GM19023 (cell line): ENCODE measurements at regions not wholly inside any gene's neighbourhood (a gene's known extent, or its start where the extent isn't known, plus 50 kb on each side); places are given as distances from the start of the nearest gene placed in this dataset.
"Not testable (repeated sequence)": the region's sequence is repeated elsewhere in the genome, so short reads cannot be mapped to it uniquely, and the experiment has no call there.

Experiments
- ATAC-seq: cut with Tn5 transposase; IDR thresholded peaks from one replicate; pipeline ENCODE4 v1.9.1; 2021; ENCODE audit warnings: mild to moderate bottlenecking, moderate library complexity; ENCODE audit not compliant: unreplicated experiment

DNA sequence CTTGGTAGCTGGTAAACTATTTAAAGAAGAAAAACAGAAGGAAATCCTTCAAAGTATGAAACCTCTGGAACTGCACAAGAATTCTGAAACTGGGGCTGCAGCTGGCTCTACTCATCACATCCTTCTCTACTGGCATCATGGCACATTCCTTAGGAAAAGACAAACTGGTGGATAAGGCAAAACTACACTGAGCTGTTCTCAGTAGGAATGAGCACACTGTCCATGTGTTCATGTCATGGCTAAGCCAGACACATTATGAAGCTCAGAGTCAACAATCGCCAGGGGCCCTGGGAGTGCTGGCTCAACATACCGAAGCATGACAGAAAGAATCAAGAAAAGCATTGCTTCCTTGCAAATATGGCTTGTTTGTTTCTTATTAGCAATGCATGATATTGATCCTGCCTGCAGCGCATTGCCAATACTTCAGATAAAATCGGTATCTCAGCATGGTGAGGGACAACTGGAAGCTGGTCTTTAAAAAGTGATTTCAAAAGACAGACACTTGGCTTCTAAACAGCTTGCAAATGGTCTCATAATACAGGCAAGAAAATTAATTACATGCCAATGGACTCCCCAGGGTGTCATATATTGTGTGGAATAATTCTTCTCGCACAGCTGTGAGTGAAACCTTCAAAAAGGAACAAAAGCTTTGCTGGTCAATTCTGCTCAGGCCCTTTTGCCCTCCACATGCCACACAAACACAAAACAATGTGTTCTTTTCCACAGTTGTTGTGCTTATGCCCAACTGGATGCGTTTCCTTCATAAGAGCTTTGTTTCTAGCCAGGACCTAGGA is 300.2 kb upstream of the VCX start:
- ATAC-seq, result no peak

DNA sequence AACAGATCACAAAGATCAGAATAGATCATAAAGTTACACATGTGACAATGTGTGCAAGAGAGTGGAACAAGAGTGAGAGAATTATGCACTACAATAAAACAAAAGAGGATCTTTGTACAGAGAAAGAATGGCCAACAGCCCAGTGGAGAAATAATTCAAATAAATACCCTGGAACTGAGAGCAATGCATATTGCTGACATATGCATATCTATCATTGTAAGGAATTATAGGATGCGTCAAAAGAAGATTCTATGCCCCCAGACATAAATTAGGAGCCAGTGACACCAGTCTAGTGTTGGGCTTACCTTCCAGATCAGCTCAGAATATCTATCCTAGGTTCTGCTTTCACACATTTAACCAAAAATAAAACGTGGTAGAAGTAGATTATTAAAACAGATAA is 320.1 kb upstream of the VCX start:
- no peak for ATAC-seq

DNA sequence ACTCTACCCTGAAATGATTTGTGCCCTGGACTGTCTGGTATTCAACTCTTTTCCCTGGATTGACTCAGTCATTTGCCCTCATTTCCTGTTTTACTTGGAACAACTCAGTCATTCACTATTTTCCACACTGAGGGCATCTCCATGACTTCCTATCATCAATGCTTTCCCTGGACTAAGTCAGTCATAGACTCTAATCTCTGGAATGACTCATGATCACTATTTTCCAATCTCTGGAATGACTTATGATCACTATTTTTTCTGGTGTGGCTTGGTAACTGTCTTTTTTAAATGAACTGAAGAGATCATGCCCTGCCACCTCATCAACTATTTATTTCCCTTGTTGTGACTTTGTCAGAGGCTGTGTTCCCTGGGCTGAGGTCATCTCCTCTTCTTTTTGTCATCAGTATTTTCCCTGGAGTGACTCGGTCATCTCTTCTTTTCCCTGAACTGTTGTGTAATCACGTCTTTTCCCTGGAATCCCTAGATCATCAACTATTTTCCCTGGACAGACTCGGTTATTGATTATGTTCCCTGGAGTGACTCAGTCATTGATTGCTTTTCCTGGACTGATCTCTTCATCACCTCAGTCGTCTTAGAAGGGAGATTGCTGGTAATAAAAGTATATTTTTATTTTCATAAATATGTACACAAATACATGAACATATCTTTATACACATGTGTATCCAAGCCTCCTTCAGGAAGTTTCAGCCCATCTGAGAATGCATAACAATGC is 327.1 kb upstream of the VCX start:
- no peak for ATAC-seq

DNA sequence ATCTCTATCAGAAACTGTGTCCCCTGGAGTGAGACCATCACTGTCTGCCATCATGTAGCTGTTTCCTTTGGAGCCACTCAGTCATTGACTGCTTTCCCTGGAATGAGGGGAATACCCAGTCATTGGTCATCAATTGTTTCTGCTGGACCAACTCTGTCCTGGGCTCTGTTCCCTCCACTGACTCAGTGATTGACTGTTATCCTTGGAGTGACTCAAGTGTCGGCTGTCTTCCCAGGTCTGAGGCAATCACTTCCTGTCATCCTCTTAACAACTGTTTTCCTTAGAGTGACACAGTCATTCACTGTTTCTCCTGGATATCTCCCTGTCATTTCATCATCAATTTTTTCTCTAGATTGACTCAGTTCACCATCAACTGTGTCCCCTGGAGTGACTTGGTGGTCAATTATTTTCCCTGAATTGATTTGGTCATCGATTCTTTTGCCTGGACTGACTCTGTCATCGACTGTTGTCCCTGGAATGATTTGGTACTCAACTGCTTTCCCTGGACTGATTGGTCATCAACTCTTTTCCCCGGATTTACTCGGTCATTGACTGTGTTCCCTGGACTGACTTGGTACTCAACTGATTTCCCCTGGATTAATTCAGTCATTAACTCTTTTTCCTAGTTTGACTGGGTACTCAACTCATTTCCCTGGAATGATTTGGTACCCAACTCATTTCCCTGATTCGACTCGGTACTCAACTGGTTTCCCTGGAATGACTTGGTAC is 327.9 kb upstream of the VCX start:
- no peak for ATAC-seq

DNA sequence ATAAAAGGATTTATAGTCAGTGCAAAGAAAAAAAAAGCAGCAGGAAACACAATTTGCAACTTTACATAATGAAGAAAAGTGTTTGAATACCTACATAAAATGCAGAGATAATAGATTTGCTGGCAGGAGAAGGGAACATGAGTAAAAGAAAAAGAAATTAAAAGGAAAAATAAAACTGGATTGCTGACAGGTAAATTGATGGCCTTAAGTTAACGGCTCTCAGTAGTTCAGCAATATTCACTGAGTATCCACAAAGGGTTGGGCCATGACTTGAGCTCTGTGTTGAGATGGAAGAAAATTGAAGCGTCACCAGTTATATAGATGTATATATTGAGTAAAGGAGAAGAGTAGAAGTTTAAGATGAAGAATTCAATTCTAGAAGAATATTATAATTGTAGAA is 330.1 kb upstream of the VCX start:
- no peak for ATAC-seq

DNA sequence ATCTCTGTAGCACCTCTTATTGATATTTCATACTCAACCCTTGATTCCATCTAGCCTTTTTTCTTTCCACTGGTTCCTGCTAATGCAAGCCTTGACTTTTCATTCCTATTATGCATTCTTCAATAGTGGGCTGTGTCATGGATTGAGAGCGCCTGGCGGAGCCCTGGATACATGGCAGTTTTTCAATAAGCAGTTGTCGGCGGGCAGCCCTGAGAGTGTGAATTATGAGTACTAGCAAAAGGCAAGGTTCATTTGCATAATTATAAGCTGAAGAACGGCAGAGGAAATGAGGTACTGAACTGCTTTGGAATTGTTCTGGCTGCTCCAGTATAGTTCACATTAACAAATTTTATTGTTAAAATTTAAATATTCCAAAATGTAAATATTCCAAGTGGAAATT is 339.7 kb upstream of the VCX start:
- no peak for ATAC-seq

DNA sequence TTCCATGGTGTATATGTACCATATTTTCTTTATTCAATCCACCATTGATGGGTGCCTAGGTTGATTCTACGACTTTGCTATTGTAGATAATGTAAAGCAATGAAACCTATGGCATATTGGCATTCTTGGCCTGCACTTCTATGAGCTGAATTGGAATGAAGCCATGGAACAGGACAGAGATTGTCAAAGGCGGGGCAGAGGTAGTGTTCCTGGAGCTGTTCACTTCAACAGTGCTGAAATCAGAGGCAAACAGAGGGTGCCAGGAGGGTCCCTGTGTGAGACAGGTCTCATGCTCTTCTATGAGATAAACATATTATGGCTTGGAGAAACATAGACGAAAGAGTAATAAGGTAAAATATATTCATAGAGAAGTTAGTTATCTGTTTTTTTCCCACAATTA is 342.6 kb upstream of the VCX start:
- ATAC-seq, result no peak

DNA sequence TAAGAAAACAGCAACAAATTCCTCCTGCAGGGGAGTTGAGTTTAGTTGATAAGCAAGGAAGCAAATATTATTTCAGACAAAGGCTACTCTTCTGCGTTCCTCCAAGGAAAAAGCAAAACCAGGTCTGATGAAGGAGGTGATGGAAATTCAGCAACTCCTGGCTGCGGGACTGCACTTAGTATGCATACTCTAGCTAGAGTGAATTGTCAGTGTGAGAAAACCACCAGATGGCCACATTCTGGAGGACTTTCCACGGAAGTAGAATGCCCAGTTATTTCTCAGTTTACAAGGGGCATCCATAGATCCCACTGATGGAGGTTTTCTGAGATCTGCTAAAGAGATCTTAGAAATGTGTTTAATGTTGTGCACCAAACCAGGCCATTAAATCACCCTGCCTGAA is 338.6 kb upstream of the PUDP start:
- ATAC-seq, result no peak

DNA sequence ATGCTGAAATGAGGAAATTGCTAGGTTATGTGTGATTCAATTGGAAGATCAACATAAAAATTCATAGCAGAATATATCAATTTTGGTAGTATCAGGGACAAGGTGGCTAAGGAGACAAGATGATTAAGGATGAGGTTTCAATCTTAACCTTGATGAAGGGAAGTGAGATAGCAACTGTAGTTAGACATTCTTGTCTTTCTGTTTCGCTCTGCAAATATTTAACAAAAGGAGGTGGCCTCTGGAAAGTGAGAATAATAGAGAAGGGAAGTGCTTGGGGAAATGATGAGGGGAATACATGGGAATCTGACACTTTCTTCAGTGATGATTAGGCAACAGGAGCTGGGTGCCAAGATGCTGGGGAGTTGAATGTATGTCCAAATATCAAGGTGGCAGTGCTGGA is 337.1 kb upstream of the PUDP start:
- no peak for ATAC-seq

DNA sequence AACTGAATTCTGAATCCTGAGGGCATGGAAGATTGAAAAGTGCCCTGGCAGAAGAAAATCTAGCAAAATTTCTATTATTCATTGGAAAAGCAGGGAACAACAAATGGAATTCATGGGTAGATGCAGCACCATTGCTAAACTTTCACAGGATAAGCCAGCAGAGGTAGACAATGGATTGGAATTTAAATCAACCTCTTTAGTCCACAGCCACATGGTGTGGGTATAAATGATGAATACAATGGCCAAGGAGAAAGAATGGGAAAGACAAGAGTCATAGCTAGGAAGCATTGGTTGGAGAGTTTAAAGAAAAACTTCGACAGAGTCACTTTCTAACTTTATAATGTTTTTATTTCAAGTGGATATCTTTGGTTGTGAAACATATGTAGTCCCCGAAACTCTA is 332.8 kb upstream of the PUDP start:
- ATAC-seq, result no peak

DNA sequence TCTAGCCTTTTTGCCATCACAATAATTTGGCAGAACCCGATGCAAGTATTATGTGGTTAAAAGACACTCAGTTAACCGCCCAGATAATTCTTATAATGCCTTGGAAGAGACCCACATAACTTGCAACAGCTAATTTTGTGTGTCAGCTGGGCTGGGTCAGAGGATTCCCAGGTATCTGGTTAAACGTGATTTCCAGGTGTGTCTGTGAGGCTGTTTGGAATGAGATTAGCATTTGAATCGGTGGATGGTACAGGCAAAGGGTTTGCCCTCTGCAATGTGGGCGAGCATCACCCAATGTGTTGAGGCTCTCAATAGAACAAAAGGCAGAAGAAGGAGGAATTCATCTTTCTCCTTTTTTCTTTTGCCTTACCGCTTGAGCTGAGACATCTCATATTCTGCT is 314.2 kb upstream of the PUDP start:
- ATAC-seq, result no peak

DNA sequence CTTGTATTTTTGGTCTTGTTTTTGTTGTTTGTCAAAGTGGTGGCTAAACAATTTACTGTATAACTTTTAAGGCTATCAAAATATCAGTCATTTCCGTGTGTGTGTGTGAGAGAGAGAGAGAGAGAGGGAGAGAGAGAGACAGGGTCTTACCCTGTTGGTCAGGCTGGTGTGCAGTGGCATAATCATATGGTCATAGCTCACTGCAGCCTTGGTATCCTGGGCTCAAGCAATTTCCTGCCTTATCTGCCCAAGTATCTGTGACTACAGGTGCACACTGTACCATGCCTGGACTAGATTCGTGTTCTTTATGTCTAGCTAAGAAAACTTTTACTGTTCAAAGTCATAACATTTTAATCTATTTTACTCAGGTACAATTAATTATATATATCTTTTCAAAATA is 313.1 kb upstream of the PUDP start:
- not testable (repeated sequence) for ATAC-seq

DNA sequence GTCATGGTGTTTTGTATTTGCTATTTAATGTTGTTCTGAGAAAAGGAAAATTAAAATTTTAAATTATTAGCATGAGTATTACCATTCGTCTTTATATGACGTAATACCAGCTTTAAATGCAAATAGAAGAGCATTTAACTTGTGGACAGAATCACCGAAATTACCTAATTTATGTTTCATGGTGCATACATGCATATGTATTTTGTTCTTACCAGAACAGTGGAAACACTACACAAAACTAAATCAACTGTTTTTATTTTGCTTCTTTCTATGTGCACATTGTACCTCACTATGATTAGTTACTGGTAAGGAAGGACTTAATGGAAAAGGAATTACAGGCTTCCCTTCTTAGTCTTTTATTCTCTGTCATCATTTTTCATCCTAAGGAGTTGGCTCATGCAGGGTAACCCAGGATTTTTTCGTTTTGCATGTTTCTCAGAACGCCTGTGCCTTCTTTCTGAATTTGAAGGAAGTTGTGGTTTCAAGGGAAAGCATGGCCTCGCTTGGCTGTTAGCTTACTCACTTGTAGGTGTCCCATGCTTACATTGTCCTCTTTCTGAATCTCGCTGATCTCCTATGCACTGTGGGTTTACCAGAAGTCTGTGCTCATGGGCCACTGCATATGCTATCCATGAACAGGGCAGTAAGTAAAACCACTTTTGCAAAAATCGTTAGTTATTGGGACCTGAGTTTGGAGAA is 300.0 kb upstream of the PUDP start:
- no peak for ATAC-seq

DNA sequence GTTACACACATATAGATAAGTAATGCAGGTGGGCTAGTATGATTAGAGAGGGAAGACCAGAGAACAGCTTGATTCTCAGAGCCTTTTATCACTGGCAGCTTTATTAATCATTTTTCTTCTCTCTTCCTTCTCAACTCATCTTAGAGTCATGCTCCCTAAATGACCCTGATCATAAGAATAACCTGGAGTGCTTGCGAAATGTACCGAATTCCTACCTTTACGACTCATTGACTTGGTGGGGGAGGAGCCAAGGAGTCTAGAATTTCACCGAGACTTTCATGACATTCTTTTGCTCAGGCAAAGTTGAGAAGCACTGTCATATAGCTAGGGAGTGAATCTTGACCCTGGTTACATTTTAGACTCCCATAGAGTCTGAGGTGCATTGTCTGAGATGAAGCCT is 298.9 kb upstream of the PUDP start:
- no peak for ATAC-seq

DNA sequence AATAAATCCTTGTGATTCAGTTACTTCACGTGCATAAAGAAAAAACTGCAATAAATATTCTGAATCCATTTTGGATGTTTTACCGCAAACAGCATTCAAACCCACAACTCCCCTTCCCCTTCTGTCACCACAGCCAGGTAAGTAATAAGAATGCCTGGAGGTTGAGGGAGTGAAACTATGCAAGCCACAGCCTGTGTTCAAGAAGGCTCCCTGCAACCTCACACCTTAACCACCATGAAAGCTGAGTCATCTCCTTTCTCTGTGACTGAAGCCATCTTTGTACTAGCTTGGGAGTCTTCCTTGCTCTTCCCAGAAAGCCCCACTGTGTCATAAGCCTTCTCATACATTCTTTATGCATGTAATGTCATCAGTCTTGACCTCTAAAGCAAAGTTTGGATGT is 297.0 kb upstream of the PUDP start:
- ATAC-seq, result peak; percentile 88

DNA sequence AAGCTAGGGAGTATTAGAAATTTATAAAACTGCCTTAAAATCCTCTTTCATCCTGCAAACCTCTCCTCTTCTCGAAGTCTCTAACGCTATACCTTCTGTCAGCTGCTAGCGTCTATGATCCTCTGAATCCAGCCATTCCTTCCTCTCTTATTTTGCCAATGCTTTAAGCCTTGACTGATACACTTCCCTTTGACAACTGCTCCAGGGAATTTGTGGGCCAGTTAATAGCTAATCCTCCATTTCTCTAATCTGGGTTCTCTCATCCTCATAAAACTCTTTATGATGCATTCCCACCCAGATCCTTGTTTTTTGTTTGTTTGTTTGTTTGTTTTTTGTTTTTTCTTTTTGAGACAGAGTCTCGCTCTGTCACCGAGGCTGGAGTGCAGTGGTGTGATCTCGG is 293.6 kb upstream of the PUDP start:
- no peak for ATAC-seq

DNA sequence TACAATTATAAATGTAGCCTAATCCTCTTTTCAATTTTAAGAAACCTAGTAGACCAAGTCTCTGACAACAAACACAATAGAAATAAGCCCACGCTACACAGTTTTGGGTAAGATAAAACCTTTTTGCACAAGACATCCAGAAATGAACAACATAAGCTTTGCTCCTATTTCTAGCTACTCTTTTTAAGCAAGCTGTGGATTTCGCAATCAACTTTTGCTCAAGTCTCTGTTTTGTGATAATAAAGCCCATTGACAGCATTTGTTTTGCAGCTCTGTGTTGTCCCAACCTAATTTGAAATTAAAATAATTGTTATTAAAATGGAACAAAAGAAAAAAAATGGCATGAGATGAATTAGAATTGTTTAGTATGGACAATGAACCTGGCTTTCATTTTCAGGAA is 287.9 kb upstream of the PUDP start:
- ATAC-seq, result no peak

DNA sequence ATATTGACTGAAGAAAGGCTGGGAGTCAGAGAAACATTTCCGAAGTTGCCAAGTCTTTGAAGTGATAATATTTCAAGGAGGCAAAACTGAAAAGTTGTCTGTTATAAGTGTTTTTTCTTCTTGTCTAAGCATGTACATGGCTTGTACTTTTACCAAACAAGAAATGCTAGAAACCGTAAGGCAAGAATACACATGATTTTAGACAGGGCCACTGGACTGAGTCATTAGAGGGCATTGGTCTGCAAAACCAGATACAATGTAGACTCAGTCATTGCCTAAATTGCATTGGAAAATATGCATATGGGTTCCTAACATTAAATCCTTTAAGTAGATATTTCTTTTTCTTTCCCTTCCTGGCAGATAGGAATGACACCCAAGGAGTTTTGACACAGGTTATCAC is 284.9 kb upstream of the PUDP start:
- ATAC-seq, result no peak

DNA sequence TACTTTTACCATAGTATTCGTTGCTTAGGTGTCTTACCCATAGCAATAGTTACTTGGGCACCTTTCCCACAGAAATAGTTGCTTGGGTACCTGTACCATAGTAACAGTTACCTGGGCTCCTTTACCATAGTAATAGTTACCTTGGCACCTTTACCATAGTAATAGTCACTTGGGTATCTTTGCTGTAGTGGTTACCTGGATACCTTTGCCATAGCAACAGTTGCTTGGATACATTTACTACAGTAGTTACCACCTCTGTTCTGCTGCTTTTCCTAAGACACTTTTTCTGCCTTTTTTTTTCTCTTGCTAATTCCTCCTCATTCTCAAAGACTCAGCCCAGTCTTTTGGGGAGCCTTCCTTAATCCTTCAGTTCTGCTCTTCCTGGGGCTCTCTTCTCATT is 272.8 kb upstream of the PUDP start:
- ATAC-seq, result no peak

DNA sequence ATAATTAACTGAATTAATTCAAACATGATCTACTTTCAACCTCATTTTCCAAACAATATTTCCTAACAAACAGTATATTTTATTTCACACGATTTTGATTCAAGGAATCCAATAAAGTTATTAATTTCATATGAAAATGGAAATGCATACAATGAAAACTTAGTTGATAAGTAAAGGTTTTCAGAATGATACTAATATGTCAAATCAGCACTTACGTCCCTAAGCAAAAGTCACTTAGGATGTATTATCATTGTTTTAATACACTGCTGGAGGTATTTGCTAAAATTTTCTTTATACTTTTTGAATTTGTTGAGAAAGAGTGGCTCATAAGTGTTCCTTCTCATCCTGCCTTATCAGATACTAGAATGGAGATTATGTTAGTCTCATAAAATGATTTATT is 266.8 kb upstream of the PUDP start:
- no peak for ATAC-seq

DNA sequence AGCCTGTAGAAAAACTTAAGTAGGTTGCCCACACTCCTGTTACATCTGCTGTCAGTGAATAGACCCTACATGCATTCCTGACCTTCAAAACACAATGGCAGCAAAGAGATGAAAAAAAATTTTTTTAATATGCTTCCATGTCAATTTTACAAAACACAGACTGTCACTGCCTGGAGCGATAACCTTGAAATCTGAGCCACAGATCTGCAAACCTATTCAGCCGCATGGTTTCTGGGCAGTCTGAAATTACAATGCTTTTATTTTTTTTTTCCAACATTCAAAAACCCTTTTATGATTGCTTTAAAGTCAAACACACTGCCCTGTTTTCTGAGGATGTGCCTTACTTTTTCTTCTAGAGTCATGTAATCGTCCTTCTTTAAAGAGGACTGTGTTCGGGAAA is 264.9 kb upstream of the PUDP start:
- no peak for ATAC-seq
